NCI-H748 (cell line): ENCODE measurements at regions not wholly inside any gene's neighbourhood (a gene's known extent, or its start where the extent isn't known, plus 50 kb on each side); places are given as distances from the start of the nearest gene placed in this dataset.
"Not testable (repeated sequence)": the region's sequence is repeated elsewhere in the genome, so short reads cannot be mapped to it uniquely, and the experiment has no call there.

ENCODE experiments used
- DNase-seq: peaks from one replicate; lab custom pipeline; 2025; ENCODE audit not compliant: unreplicated experiment; lab: John Stamatoyannopoulos, UW

DNA sequence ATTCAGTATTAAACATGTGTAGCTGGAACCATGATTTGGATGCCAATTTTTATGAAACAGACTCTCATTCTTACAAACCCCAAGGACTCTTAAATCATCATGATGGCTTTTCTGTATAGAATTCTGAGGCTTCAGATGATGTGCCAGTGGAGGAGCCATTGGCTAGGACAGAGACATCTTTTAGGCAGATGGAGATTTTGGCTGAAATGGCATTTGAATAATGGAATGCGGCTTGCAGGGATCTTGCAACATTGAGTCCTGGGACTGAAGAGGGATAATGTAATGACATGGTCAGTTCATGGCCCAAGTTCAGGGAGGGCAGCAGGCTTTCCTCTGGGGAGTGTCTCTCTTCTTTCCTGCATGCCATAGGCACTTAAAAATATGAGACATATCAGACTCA lies 172.4 kb downstream of the ABCA8 start:
- DNase-seq = no peak

DNA sequence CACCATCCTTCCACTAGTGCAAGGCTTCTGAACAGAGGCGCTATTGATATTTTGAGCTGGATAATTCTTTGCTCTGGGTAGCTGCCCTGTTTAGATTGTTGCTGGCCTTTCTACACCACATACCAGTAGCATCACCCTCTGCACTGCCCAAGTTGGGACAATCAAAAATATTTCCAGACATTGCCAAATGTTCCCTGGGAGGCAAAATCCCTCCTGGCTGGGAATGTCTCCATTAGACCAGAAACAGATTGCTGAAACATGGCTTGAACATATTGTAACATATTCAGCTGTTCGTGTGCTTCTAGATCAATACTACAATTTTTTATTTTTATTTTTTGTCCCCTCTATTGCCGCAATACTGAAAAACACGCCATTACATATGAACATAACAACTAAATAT lies 174.6 kb downstream of the ABCA8 start:
- DNase-seq = no peak

DNA sequence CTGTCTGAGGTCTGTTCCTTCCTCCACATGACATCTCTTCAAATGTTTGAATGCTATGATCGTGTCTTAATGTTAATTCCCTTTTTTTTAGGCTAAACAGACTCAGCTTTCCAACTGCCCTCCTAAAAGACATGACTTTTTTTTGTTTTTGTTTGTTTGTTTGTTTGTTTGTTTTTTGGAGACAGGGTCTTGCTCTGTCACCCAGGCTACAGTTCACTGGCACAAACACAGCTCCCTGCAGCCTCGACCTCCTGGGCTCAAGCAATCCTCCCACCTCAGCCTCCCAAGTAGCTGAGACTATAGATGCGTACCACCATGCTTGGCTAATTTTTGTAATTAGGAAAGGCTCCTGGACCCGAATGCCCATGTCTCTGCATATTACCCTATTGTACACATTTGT lies 176.5 kb downstream of the ABCA8 start:
- DNase-seq = no peak

DNA sequence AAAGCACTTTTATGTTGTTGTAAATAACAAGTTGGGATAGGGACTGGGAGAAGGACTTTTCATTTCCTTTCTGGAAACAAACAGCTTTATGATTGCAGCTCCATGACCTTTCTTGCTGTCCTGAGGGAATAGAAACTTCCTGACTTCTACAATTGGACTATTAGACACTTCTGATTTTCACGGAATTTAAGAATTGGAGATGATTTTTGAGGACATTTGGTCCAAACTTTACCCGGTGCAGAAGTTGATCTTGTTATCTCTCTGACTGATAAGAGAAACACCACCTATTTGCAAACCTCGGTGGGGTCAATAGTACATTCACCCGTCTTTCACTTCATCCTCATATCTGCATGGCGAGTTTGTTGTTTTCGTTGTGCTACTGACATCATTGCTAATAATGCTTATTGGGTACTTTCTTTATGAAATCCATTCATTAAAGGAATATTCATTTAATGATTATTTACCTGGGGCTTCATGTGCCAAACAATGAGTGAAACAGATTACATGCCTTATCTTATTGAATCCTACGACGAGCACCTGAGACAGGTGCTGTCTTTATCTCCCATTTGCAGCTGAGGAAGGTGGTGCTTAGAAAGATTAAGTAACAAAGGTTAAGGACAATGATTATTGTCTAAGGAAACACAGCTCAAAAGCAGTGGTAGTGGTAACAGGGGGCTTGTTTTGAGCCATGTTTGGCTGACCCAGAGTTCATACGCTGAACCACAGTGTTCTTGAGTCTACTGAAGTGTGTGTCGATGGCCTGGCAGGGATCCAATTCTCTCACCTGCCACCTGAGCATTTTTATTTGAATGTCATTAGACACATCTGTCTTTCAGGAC lies 176.9 kb upstream of the FAM20A start:
- DNase-seq = peak; percentile 99

DNA sequence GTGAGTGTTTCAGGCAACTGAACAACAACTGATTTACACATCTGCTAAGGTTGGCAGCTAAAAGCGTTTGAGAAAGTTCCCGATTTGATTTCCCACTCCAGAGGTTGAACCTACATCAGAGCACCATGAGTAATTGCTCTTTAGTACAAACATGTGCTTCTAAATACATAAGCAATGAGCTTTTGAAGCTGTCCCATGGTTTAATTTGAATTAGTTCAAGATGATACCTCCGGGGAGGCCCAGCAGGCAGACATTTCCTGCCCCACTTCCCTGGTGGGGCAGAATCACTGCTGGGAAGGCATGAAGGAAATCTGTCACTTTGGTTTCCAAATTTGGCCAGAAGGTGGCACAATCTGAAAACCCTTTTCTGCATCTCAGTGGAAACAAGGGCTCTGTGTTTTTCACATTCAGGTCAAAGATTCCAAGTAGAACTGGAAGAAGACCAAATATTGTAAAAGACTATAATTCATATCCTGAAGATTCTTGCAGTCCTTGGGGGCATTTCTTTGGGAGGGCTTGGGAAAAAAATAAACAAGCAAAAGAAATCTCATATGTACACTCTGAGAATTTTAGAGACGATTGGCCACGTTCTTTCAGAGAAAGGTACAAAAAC lies 176.2 kb upstream of the FAM20A start:
- peak; percentile 84 for DNase-seq

DNA sequence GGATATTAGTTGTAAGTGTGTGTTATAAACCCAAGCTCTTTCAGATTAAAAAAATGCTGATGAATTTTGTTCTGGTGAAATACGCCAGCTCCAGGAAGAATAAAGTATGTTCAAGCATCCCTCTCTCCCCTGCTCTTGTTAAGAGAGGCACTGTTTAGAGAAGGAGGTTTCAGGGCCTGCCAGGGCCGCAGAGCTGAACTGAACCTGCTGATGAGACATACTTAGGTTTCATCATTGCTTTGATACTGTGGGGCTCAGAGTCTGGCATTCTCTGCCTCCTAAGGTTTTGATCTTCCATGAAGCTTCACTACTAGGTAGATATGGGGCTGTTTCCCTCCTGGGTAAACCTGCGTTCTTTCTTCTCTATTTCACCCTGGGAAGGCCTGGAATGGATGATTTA lies 175.3 kb upstream of the FAM20A start:
- no peak for DNase-seq

DNA sequence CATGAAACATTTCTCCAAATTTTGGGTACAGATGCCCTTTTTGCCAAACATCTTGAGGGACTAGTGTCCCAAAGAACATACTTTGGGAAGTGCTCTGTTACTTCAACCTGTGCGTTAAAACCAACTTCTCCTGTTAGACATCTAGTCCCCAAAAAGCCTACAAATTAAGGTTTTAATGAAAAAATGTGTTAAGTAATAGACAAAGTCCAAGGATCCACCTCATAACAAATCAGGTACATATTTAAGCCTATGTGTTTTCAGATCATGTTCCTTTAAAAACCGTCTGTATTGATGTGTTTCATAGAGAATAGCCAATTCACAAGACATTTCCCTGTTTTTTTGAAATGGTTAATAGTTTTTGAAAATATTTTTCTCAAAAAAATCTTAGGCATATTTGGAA lies 174.8 kb upstream of the FAM20A start:
- no peak for DNase-seq

DNA sequence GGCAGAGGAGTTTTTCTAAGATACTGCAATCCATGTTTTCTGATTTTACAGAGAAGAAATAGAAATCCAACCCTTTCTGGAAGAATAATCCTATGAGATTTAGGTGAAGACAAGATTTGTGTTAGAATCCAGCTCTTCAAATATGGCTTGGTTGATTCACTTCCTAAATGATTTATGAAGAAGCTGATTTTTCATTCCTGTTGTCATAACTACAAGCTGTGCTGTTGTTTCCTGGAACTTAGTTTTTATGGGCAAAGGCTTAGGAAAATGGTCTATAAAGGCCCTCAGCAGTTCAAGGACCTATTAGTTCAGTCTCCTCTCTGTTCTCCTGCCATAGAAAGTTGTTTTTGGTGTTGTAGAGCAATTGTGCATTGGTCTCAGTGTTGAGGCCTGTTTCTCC lies 174.2 kb upstream of the FAM20A start:
- no peak for DNase-seq

DNA sequence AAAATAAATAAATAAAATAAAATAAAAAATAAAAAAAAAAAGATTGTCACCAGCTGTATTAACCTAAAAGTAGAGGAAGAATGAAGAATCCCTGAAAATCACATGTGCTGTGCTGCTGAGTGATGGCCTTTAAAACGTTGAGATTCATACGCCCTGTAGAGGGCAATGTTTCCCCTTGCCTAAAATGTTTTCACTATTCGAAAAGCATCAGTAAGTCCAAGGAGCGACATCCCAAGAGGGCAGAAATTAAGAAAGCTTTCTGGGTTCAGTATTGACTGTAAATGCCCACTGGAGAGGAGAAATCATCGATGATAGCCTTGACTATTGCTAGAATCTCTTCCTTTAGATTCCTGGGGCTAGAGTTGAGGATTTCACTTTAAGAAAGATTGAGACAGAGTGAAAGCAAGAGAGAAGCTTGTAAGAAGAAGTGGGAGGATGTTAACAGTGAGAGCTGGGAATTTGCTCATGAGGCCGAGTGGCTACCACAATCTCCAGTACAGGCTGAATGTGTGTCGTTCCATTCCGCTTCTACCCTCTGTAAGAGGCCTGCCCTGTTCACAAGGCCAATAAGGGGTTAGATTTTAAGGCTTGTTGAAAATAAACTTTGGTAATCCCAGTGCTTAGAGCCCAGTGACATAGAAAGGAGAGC lies 170.8 kb upstream of the FAM20A start:
- peak; percentile 75 for DNase-seq

DNA sequence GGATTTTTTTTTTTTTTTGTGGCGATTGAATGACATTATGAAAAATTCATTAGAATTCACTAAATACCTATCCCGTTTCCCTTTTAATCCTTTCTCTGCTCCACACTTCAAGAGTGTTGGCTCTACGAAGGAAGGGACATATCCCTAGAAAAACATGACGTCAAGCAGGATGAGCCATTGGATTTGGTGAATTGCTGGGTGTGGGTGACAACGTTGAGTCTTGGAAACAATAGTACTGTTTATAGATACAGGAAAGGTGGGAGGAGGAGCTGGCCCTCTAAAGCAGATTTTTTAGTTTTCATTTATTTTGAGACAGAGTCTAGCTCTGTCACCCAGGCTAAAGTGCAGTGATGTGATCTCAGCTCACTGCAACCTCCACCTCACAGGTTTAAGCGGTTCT lies 167.6 kb upstream of the FAM20A start:
- DNase-seq = no peak

DNA sequence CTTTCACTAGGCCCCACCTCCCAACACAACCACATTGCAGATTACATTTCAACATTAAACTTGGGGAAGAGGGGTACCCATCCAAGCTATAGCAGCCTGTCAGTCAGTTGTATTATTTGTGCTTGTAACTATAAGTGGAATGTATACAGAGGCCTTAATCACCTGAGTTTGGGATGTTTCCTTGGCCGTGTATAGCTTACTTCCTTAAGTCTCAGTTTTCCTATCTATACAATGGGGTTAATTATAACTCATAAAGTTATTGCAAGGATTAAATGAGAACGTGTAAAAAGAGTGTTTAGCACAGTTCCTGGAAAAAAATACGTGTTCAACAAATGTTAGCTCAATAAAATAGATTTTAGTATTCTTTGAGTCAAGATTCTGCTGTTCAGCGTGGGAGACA lies 165.5 kb upstream of the FAM20A start:
- no peak for DNase-seq

DNA sequence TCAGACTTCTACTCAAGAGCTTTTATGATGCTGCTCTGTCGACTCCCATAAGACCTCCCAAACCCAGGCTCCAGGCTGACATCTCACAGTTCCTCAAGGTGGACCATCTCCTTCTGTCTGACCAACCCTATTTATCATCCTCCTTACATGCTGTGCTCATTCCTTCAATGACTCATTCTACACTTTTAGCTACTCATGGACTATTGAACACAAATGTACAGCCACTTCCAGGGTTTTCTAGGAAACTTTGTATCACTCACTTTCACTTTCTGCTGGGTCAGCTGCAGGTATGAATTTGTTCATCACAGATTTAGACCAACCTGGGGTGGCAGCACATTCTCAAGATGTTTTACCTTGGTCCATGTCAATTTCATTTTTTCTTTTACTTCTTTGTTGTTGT lies 162.4 kb upstream of the FAM20A start:
- DNase-seq = no peak

DNA sequence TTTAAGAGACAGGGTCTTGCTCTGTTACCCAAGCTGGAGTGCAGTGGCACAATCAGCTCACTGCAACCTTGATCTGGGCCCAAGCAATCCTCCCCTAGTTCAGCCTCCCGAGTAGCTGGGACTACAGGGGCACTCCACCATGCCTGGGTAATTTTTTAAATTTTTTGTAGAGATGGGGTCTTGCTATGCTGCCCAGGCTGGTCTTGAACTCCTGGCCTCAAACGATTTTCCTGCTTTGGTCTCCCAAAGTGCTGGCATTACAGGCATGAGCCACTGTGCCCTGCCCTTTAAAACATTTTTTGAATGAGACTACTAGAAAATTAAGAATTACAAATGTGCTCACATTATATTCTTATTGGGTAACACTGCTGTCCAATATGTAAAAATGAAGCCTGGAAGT lies 161.7 kb upstream of the FAM20A start:
- no peak for DNase-seq

DNA sequence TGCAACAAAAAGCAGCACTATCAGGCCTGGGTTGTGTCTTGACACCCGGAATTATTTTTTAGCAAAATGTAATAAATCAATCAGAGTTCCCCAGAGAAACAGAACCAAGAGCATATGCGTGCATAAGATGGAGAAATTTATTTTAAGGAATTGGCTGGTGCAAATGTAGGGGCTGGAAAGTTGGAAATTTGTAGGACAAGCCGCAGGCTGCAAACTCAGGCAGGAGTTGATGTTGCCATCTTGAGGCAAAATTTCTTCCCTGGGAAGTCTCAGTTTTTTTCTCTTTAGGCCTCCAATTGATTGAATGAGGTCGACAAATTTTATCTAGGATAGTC lies 158.9 kb upstream of the FAM20A start:
- no peak for DNase-seq

DNA sequence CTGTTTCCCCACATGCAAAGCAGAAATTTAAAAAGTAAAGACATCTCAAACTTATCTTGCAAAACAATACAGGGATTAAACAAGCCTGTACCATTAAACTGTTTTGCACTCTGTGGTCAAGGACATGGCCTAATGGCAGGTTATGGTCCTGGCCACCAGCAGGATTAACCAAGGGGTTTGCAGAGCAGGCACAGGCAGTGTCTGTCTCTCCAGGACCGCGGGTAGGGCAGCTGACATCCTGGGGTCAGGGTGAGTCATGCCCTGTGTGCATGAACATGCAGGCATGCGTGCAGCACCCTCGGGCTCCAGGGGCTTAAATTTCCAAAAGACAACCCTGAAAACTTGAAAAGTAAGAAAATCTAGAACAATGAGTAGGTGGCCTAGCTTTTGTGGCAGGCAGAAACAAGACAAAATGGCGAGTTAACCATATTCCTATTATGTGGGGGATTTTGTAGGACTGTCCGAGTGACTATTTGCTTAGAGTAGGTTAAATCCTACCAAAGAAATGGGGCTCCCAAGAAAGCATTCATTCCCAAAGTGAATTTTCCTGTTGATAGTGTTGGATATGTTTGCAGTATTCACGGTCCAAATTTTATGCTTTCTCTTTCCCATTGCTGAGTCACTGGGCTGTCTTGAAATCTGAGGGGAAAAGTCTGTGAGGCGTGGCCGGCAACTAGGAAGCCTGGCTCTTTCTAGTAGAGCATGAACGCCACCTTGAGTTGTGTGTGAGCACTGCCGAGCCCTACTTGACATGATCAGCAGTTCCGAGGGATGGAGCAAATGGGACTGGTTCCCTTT lies 158.4 kb upstream of the FAM20A start:
- DNase-seq = peak; percentile 87

DNA sequence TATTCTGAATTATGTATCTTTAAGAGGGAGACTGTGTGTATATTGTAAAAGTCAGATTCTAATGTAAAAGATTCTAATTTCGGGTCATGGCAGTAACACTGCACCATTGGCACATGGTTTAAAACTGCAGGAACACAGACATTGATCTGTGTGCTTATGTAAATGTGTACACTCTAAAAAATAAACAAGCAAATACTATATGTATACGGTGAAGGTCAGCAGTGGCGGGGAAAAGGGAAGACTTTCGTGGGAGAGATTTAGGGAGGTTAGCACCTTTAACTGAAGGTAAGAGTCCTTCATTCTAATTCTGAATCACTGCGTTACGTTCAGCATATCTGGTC lies 157.8 kb upstream of the FAM20A start:
- DNase-seq = no peak

DNA sequence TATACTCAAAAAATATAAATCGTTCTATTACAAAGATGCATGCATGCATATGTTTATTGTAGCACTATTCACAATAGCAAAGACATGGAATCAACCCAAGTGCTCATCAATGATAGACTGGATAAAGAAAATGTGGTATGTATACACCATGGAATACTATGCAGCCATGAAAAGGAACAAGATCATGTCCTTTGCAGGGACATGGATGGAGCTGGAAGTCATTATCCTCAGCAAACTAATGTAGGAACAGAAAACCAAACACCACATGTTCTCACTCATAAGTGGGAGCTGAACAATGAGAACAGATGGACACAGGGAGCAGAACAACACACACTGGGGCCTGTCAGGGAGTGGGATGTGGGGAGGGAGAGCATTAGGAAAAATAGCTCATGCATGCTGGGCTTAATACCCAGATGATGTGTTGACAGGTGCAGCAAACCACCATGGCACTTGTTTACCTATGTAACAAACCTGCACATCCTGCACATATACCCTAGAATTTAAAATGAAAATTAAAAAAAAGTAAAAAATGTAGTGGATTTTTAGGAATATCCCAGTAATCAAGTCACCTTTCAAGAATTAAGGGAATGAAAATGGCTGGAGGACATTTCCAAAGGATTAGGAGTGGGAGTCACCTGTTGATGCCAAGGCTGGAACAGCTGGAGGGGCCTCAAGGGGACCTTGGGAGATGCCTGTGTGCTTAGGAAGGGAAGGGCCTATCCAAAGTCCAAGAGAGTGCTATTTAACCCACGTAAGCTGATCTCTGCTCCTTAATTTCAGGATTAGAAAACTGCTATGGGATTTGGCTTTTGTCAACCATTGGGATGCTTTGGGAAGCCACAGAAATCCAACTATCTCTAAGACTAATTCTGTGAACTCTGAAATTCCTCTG lies 156.9 kb upstream of the FAM20A start:
- DNase-seq = not testable (repeated sequence)

DNA sequence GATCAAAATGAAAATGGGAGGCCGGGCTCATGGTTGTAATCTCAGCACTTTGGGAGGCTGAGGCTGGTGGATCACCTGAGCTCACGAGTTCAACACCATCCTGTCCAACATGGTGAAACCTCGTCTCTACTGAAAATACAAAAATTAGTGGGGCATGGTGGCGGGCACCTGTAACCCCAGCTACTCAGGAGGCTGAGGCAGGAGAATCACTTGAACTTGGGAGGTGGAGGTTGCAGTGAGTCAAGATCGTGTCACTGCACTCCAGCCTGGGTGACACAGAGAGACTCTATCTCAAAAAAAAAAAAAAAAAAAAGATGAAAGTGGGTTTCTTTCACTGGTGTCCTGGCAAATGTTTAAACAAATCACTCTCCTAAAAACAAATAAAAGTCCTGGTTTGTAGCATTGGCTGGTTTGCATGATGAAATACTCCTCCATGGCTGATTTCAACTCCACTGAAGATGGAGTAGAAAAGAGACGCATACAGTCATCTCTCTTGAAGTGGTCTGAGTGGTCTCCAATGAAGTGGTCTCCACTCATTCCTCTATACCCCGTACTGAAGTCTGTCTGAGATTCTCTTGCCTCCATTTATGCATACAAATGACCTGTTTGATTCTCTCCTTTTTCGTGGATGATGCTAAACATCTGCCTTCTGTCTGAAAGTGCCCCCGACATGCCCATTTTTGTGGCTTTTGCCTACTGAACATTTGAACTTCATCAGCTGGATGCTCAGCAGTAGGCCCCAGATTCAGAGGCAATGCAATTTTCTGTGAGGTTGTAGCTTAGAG lies 153.0 kb upstream of the FAM20A start:
- DNase-seq = no peak

DNA sequence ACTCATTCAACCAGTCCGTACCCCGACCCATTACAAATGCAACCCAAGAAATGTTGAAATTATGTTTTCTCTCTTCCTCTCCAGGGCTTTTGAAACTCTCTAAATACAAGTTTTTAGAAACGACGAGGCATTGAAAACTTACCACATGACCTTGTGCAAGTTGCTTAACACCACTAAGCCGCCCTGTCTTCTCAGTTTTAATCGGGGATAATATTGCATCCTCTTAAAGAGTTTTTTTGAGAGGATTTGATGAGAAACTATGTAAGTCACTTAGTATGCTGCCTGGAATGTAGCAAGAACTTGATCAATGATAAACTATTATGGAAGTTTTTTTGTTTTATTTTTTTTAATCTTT lies 149.0 kb upstream of the FAM20A start:
- DNase-seq = no peak
